HG03135 (cell line): ENCODE measurements at regions not wholly inside any gene's neighbourhood (a gene's known extent, or its start where the extent isn't known, plus 50 kb on each side); places are given as distances from the start of the nearest gene placed in this dataset.

Experiments
- ATAC-seq: cut with Tn5 transposase; IDR thresholded peaks from one replicate; pipeline ENCODE4 v1.9.1; 2021; ENCODE audit warnings: mild to moderate bottlenecking, moderate library complexity; ENCODE audit not compliant: unreplicated experiment

- no peak for ATAC-seq
These were observed 102.9 kb downstream of the RASSF9 start for GRCh38 chr12:85733221-85733840.

GRCh38 chr12:85733984-85734383, 102.2 kb downstream of the RASSF9 start:
- no peak for ATAC-seq

- no peak for ATAC-seq
These were observed 96.0 kb downstream of the RASSF9 start for GRCh38 chr12:85740186-85740585.

GRCh38 chr12:85741046-85741445, 95.2 kb downstream of the RASSF9 start:
- no peak for ATAC-seq

- ATAC-seq, result no peak
These were observed 88.2 kb downstream of the RASSF9 start for GRCh38 chr12:85747941-85748495.
